ENCODE measurements at regions not wholly inside any gene's neighbourhood (a gene's known extent, or its start where the extent isn't known, plus 50 kb on each side); places are given as distances from the start of the nearest gene placed in this dataset.

DNA sequence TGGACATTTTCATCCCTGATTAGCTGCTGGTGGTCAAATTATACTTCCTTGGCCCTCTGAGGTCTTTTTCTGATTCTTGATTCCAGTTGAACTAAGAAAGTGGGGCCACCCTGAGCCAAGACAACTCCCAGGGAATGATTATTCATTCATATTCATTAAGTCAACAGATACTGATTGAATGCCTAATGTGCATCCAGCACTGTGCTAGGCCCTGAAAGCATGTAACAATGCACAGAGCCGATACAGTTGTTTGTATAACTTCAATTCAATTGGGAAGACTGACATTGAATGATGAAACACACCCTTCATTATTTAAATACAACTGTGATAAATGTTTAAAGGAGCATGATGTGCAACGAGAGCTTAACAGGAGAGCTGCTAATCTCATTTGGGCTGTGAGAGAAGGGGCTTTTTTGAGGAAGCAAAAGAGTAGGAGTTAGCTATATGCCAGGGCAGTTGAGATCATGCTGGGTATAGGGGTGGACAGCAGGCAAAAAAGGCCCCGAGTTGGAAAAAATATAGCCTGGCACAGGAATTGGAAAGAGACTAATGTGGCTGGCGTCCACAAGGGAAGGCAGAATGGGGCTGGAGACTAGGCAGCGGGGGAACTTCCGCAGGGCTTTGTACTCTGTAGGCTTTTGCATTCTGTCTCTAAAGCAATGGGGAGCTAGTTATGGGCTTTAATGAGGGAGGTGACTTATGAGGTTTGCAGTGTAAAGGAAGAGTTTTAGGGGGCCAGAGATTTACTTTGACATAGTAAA lies 57.2 kb upstream of the ACVR1 start:
- DNase-seq (ENCODE audit: low read depth): no peak

DNA sequence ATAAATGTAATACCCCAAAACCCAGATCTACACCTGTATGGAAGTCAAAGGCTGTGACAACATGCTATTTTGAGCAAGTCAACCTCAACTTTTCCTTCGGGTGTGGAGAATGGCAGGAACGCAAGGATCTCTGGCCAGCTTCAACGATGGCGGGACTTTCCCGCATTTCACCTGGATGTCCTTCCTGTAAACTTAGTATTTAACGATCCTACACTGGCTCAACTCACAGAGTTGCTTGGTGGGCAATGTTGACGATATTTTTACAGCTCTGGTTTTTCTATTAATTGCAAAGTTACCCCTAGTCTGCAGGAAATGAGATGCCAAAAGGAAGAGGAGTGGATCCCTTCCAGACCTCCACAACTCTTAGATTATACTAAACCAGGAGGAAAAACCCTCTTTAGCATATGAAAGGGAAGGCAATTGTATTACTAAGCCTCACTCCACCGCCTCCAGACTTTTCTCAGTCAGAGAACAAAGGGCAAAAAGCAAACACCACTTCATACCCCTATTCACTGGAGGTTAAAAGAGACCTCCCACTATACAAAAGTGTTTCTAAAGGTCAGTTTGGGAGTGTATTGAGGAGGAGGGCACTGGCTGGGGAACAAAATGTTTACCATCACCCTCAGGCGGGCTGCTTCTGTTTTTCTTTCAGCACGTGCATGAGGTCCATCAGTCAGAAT lies 56.5 kb upstream of the ACVR1 start:
- DNase-seq (ENCODE audit: low read depth): no peak

DNA sequence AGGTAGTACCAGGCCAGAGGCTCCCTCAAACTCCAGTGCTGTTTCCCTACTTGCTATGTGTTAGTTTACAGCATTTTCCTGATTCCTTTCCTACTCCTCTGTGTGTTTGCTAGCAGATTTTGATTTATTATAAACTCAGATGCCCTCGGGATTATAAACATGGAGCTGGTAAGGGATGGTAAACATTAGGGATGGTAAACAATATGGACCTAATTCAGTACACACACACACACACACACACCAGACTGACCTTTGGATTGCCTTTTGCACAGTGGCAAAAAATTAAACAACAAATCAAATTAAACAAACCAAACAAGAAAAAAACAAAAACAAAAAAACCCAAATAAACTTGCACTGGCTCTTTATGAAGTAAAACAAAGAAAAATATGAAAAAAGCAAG lies 55.4 kb upstream of the ACVR1 start:
- DNase-seq (ENCODE audit: low read depth): no peak

DNA sequence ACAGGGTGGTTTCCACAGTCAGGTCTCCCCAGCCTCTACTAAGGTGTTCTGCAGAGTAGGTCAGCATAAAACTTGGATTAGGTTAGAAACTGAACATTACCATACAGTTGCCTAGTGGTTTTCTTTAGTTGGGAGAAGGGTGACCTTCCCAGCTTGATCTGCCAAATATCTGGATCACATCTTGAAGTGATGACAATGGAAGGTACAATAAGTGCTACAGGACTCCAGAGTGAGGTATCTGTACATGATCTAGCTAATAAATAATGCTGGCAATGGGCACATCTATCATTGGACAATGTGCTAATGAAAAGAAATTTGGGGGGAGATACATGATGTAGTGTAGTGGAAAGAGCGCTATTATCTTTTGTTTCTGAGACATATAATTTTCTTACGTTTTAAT lies 54.6 kb upstream of the ACVR1 start:
- DNase-seq (ENCODE audit: low read depth): no peak

DNA sequence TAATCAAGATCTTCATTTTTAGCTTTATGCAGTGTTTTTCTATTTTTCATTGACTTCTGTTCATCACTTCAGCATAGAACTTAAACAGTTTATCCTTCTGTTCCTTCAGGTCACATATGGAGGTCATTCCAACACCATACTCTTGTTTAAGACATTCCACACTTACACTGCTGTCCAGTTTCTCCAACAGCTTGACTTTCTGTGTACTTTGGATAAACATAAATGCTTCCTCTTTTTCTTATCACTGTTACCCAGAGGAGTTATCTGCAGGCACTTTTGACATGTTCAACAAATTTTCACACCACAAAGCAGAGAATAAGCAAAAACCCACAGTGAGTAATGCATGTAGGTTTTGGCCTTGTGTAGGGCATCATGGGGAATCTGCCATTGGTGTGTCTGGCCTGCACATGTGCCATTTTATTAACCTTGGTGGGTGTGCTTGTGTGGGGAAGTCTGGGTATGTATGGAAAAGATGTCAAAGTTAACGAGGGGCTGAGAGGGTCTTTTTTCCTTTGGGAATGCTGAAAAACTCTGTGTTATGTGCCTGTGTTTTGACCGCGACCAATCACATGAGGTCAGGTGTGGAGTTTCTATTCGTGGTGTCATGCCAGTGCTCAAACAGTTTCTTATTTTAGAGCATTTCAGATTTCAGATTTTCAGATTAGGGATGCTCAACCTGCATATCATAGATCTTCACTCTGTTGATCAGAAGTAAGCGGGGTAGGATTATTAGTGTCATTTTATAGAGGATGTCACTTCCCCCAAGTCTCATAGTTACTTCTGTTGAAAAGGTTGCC lies 53.9 kb upstream of the ACVR1 start:
- DNase-seq (ENCODE audit: low read depth): no peak

DNA sequence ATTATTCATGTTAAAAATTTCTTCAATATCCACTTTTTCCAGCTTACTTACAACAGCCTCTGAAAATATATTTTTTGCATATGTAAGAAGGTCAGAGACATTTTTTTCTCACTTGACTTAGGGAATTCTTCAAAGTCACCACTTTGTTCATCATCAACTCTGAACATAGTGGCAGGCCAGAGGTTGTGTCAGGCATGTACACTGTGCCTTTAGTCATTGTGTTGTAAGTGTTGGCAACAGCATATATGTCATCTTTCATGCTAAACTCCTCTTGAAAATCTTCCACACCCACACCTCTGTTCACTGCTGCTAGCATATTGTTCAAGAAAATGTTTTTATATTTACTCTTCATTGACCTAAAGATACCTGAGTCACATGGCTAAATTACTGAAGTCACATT lies 52.2 kb upstream of the ACVR1 start:
- no peak for DNase-seq (ENCODE audit: low read depth)

DNA sequence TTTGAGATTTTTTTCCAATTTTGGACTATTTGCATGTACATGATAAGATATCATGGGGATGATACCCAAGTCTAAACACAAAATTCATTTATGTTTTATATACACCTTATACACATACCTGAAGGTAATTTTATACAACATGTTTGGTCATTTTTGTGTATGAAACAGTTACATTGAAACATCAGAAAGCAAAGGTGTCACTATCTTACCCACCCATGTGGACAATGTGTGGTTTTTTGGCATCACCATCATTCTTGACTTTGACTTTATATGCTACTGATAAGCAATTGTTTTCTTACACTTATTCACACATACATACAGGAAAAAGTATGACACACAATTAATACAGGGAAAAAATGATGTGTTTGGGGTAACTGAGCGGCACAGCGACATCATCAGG lies 51.0 kb upstream of the ACVR1 start:
- no peak for DNase-seq (ENCODE audit: low read depth)
